B cell (primary cell): ENCODE measurements at regions not wholly inside any gene's neighbourhood (a gene's known extent, or its start where the extent isn't known, plus 50 kb on each side); places are given as distances from the start of the nearest gene placed in this dataset.

Experiments used
- ATAC-seq: fragments of 200-7000 bp; cut with Tn5 transposase; one replicate; pipeline ENCODE4 v1.10.0; 2021; ENCODE audit warnings: low read depth, mild to moderate bottlenecking, moderate number of reproducible peaks, moderate library complexity
- CTCF ChIA-PET: fragments of 350-600 bp; sonication (Branson Sonifier 250); formaldehyde crosslinking; loops from one replicate; lab custom pipeline; 2021; ENCODE audit warnings: antibody characterized with exemption, inconsistent platforms; lab: Charles Lee
- POLR2A ChIA-PET: fragments of 350-600 bp; sonication (Branson Sonifier 250); formaldehyde crosslinking; loops from one replicate; lab custom pipeline; 2021; ENCODE audit warnings: antibody characterized with exemption; lab: Charles Lee
- DNase-seq: peaks from one replicate; pipeline ENCODE4 v3.0.0; 2013
- H2AFZ ChIP-seq: 2 replicates; pipeline ENCODE4 v1.6.1; 2012; ENCODE audit warnings: mild to moderate bottlenecking, low read depth, low read length; ENCODE audit not compliant: insufficient read depth, poor library complexity, severe bottlenecking
- H3K27ac ChIP-seq, 2 donors: 1 replicate in 1 of 2; 2 replicates in 1 of 2; pipeline ENCODE4 v1.5.1; 2012 to 2013; ENCODE audit warnings: low read length in 2 of 2, mild to moderate bottlenecking in 2 of 2, moderate library complexity in 1 of 2
- H3K27me3 ChIP-seq, 4 experiments: fragments of 200-600 bp in 1 of 4; sonication (generic) in 1 of 4; replicated peaks in 1 of 4; 1 replicate in 2 of 4; 2 replicates in 2 of 4; pipeline versions ENCODE4 v1.6.1 to v1.7.0; 2013 to 2016; ENCODE audit warnings: low read length in 3 of 4, mild to moderate bottlenecking in 2 of 4, mixed read lengths in 1 of 4, moderate library complexity in 1 of 4; ENCODE audit not compliant: insufficient read depth in 4 of 4, control insufficient read depth in 3 of 4; ENCODE audit errors: control extremely low read depth in 1 of 4
- H3K36me3 ChIP-seq, 2 experiments: replicated peaks in 1 of 2; 1 replicate in 1 of 2; 2 replicates in 1 of 2; pipeline versions ENCODE4 v1.6.1 to v1.7.1; 2013; ENCODE audit warnings: low read length in 1 of 2; ENCODE audit not compliant: insufficient read depth in 2 of 2, control insufficient read depth in 1 of 2; ENCODE audit errors: control extremely low read depth in 1 of 2, extremely low read depth in 1 of 2
- H3K4me1 ChIP-seq, 2 donors: fragments of 200-600 bp in 1 of 2; sonication (generic) in 1 of 2; 1 replicate in 1 of 2; 2 replicates in 1 of 2; pipeline versions ENCODE4 v1.5.1 to v1.6.1; 2013 to 2017; ENCODE audit warnings: low read length in 2 of 2; ENCODE audit not compliant: control insufficient read depth in 2 of 2, insufficient read depth in 2 of 2
- H3K4me2 ChIP-seq: replicated peaks from 2 replicates; pipeline ENCODE3; 2012; ENCODE audit warnings: mild to moderate bottlenecking, low read depth, low read length; ENCODE audit not compliant: poor library complexity, severe bottlenecking
- H3K4me3 ChIP-seq, 5 experiments: fragments of 200-600 bp in 1 of 5; sonication (generic) in 1 of 5; 1 replicate in 3 of 5; 2 replicates in 2 of 5; pipeline versions ENCODE4 v1.5.1 to v1.7.0; 2011 to 2016; ENCODE audit warnings: low read length in 4 of 5, mild to moderate bottlenecking in 4 of 5, low read depth in 2 of 5, control low read depth in 1 of 5, moderate library complexity in 1 of 5; ENCODE audit not compliant: insufficient read depth in 1 of 5; ENCODE audit errors: control extremely low read depth in 1 of 5, extremely low read depth in 1 of 5
- H3K79me2 ChIP-seq: fragments of 200-600 bp; sonication (generic); one replicate; pipeline ENCODE4 v1.6.0; 2016; ENCODE audit warnings: low read length; ENCODE audit not compliant: control insufficient read depth, insufficient read depth
- H3K9ac ChIP-seq: fragments of 200-600 bp; sonication (generic); 2 replicates; pipeline ENCODE4 v1.6.1; 2017; ENCODE audit warnings: mild to moderate bottlenecking, low read length, moderate library complexity
- H3K9me3 ChIP-seq, 3 donors: one replicate each; pipeline versions ENCODE4 v1.6.1 to v1.7.1; 2013; ENCODE audit warnings: low read length in 2 of 3; ENCODE audit not compliant: control insufficient read depth in 2 of 3, insufficient read depth in 1 of 3; ENCODE audit errors: control extremely low read depth in 1 of 3
- H4K20me1 ChIP-seq: 2 replicates; pipeline ENCODE4 v1.6.0; 2012; ENCODE audit warnings: mild to moderate bottlenecking, low read length; ENCODE audit not compliant: insufficient read depth, control insufficient read depth, poor library complexity, severe bottlenecking
- H3K27ac Mint-ChIP-seq: one replicate; pipeline ENCODE4 v1.8.0; 2021; ENCODE audit warnings: mixed read lengths
- H3K27me3 Mint-ChIP-seq: one replicate; pipeline ENCODE4 v1.8.0; 2021; ENCODE audit warnings: mixed read lengths
- H3K4me1 Mint-ChIP-seq: one replicate; pipeline ENCODE4 v1.8.0; 2021; ENCODE audit warnings: mixed read lengths
- H3K4me3 Mint-ChIP-seq: one replicate; pipeline ENCODE4 v1.8.0; 2021; ENCODE audit warnings: mixed read lengths
- H3K9me3 Mint-ChIP-seq: one replicate; pipeline ENCODE4 v1.8.0; 2022; ENCODE audit warnings: mixed read lengths; ENCODE audit not compliant: insufficient read depth
- CTCF ChIP-seq: fragments of 200-600 bp; IDR thresholded peaks from one replicate; pipeline ENCODE4 v1.8.0; 2022; ENCODE audit warnings: antibody characterized with exemption, mild to moderate bottlenecking
- EZH2 ChIP-seq: IDR thresholded peaks from 2 replicates; pipeline ENCODE4 v1.6.1; 2012; ENCODE audit warnings: borderline replicate concordance, low read depth, mild to moderate bottlenecking, moderate library complexity, low read length; ENCODE audit not compliant: insufficient read depth, poor library complexity, severe bottlenecking
- WGBS: methylation state at CpG from one replicate; pipeline ENCODE4 v1.1.5; 2013; ENCODE audit warnings: missing lambda C conversion rate; ENCODE audit not compliant: insufficient coverage; 5-methylcytosine and 5-hydroxymethylcytosine counted together
- intact Hi-C: fragments of 100-400 bp; cut with micrococcal nuclease; formaldehyde crosslinking; loops from one replicate; pipeline ENCODE4 v1.10.0; 2022

GRCh38 chr20:22465622-22466446 lies 118.5 kb downstream of the FOXA2 start:
- no peak for TF ChIP-seq CTCF
- TF ChIP-seq EZH2 = no peak
- no peak overlapping the region for H3K4me2 ChIP-seq
- H3K36me3 ChIP-seq = no peaks in the 10 kb centered on the region
- peaks cover 0 to 3% (median 0%) of the 10 kb centered on the region in 4 experiments for H3K27me3 ChIP-seq
- H3K4me3 Mint-ChIP-seq = no peak overlapping the region
- CTCF ChIA-PET = interaction anchor here (1.3 kb wide), 1 partner anchor 15 kb away, joined by 3 read pairs; no protein-coding TSS in a partner anchor
- 94% methylated on average over 2 of the region's 5 CpGs for WGBS
- no peaks in the 10 kb centered on the region for H4K20me1 ChIP-seq
- peaks cover 15% of the 10 kb centered on the region for H3K27me3 Mint-ChIP-seq
- H3K9ac ChIP-seq = no peak overlapping the region
- no peak overlapping the region for H3K4me3 ChIP-seq
- H3K27ac Mint-ChIP-seq = no peak overlapping the region
- no peaks in the 10 kb centered on the region for H3K9me3 Mint-ChIP-seq
- DNase-seq (no peak), ATAC-seq (no peak)
- H3K4me1 Mint-ChIP-seq = no peaks in the 10 kb centered on the region
- intact Hi-C loops = no loop called here
- no peak overlapping the region for H3K27ac ChIP-seq
- no peak overlapping the region for H2AFZ ChIP-seq
- no peaks in the 10 kb centered on the region for H3K9me3 ChIP-seq
- no peaks in the 10 kb centered on the region for H3K4me1 ChIP-seq
- POLR2A ChIA-PET = no interaction called here
- no peaks in the 10 kb centered on the region for H3K79me2 ChIP-seq

GRCh38 chr20:22464312-22465003 lies 119.9 kb downstream of the FOXA2 start:
- no peak for ATAC-seq

More at GRCh38 chr20:22464312-22465003, 119.9 kb downstream of the FOXA2 start:
- H3K27me3 ChIP-seq = peaks cover 0 to 3% (median 0%) of the 10 kb centered on the region in 4 experiments
- no peak for DNase-seq
- H3K27ac Mint-ChIP-seq = no peak overlapping the region
- no peaks in the 10 kb centered on the region for H3K36me3 ChIP-seq
- intact Hi-C loops = no loop called here
- CTCF ChIA-PET = no interaction called here
- H3K4me1 ChIP-seq = no peaks in the 10 kb centered on the region
- peaks cover 15% of the 10 kb centered on the region for H3K27me3 Mint-ChIP-seq
- no peaks in the 10 kb centered on the region for H3K9me3 ChIP-seq
- H3K4me2 ChIP-seq = no peak overlapping the region
- no peaks in the 10 kb centered on the region for H3K4me1 Mint-ChIP-seq
- no peak for TF ChIP-seq CTCF
- TF ChIP-seq EZH2 = no peak
- no peaks in the 10 kb centered on the region for H3K9me3 Mint-ChIP-seq
- H3K27ac ChIP-seq = no peak overlapping the region
- H2AFZ ChIP-seq = no peak overlapping the region
- no peaks in the 10 kb centered on the region for H3K79me2 ChIP-seq
- no peak overlapping the region for H3K4me3 ChIP-seq
- H4K20me1 ChIP-seq = no peaks in the 10 kb centered on the region
- POLR2A ChIA-PET = no interaction called here
- 94% methylated on average over 4 of the region's 5 CpGs for WGBS
- no peak overlapping the region for H3K9ac ChIP-seq
- H3K4me3 Mint-ChIP-seq = no peak overlapping the region
